ENCODE measurements at regions not wholly inside any gene's neighbourhood (a gene's known extent, or its start where the extent isn't known, plus 50 kb on each side); places are given as distances from the start of the nearest gene placed in this dataset.

DNA sequence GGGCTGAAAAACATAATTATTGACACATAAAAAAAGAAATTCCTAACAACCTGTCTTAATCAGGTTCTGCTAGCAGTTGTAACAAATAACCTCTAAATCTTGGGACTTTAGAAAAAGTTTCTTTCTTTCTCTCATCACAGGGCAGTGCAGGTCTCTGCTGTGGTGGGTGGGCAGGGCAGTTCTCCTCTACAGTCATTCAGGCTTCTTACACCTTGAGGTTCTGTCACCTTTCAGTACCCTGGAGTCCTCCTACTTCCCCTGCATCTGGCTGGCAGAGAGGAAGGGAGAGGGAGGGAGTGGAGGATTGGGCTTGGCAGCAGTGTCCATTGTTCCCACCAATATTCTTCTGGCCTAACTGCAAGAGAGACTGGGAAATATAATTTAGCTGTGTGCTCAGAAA, 112.2 kb upstream of the ANKRD55 start:
- no peak for DNase-seq

DNA sequence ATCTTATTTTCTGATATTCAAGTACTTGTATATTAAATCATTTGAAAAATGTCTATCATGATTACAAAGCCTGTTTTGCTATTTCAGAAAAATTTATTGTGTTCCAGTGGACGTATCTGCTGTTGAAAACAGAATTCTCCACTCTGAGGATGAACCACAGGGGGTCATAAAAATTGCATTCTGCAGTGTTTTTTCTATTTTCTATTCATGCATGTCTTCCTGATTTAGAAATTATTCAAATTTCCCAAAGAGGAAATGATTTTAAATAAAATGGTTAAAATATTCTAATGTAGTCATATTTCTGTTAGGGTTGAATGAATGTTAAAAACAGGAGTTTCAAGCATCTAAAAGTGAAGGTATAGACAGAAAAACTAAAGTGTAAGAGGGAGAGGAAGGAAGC, 111.5 kb upstream of the ANKRD55 start:
- no peak for DNase-seq

DNA sequence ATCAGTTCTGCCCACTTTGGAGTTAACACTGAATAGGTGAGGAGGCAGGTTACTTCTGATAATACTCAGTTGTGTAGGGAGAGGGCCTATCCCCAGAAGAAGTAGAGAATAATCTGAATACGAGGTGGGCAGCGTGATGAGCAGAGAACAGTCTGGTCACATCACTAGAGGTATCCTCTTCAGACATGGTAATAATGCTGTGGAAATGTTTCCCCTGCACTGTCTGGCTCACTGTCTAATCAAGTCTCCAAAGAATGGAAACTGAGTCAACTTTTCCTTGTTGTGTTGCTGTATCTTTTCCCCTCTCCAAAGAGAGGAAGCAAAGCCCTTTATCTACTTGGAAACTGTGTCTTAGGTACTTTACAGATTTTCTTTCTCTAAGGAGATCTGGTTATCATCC, 110.9 kb upstream of the ANKRD55 start:
- DNase-seq: no peak

DNA sequence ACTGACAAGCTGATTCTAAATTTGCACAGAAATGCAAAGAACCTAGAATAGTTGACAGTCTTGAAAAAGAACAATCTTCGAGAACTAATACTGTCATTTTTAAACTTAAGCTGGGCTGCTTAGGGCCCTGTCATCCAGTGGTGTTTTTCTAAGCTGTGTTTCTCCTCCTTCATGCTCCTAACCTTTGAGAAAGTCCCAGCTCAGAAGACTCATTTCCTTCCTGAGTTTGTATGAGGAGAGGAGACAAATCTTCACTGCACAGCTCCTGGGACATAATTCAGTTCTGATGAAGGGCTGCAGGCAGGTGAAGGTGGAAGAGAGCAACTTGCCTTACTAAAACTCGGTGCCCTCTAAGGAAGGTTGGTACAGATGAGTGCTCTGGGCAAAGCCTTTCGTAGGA, 109.5 kb upstream of the ANKRD55 start:
- no peak for DNase-seq

DNA sequence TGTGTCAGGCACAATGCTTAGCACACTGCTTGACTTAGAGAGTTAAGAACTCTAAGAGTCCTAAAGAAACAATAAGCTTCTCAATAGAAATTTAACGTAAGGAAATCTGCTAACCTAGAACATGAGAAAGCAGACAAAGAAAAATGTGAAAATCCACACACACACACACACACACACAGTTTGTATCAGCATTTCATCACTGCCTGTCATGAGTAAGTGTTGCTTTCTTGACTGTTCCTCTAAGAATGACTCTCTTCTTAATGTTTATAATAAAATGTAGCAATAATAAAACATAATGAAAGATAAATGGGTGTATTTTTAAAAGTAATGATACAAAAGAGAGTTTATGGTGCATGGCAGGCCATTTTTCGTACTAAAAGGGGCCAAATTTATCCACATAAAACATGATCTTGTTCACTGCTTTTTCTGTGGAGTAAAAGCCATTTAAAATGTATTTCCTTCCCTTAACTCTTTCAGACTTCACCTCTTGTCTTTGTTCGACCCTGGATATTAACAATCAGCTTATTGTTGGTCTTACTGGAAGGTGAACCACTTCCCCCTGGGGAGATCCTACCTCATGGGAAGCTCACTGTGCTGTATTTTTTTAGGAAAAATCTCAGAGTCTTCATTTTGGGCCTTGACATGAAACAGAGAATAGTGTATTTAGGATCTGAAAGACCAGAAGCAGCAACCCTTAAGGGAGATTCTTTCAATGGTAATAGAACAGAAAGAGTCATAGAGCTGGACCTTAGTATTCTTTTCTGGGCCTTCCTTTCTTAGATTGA, 107.3 kb upstream of the ANKRD55 start:
- peak; percentile 13 for DNase-seq

DNA sequence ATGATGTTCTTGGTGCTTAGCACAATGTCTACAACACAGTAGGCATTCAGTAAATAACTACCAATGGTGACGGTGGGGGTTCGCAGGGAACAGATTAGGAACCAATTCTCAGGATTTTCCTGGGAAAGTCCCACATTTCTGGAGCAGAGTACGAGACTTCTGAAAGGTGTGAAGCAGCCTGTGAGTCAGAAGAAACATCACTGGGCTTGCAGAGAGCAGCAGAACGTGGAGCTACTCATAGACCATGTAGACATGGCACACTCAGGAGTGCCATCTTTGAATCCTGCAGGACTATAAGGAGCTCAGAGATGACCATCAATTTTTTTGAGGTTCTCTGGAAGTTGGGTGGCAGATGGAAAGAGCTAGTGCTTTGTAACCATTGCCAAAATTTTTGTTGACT, 106.6 kb upstream of the ANKRD55 start:
- DNase-seq: no peak

DNA sequence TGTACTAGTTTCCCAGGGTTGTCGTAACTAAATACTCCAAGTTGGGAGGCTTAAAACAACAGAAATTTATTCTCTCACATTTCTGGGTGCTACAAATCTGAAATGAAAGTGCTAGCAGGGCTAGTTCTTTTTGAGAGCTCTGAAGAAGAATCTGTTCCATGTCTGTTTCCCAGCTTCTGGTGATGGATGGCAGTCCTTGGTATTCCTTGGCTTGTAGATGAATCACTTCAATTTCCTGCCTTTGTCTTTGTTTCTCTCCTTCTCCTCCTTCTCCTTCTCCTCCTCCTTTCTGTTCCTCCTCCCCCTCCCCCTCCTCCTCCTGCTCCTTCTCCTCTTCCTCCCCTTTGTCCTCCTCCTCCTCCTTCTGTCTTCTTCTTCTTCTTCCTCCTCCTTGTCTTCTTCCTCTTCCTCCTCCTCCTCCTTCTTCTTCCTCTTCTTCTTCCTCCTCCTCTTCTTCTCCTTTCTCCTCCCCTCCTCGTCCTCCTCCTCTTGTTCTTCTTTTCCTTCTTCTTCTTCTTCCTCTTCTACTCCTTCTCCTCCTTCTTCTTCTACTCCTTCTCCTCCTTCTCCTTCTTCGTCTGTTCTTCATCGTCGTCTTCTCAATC, 104.7 kb upstream of the ANKRD55 start:
- DNase-seq: no peak

DNA sequence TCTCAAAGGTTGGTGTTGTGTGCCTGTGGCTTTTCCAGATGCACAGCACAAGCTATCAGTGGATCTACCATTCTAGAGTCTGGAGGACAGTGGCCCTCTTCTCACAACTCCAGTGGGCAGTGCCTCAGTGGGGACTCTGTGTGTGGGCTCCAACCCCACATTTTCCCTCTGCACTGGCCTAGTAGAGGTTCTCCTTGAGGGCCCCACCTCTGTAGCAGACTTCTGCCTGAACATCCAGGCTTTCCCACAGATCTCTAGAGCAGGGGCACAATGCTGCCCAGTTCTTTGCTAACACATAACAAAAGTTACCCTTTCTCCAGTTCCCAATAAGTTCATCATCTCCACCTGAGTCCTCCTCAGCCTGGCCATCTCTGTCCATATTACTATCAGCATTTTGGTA, 102.1 kb upstream of the ANKRD55 start:
- DNase-seq: no peak

DNA sequence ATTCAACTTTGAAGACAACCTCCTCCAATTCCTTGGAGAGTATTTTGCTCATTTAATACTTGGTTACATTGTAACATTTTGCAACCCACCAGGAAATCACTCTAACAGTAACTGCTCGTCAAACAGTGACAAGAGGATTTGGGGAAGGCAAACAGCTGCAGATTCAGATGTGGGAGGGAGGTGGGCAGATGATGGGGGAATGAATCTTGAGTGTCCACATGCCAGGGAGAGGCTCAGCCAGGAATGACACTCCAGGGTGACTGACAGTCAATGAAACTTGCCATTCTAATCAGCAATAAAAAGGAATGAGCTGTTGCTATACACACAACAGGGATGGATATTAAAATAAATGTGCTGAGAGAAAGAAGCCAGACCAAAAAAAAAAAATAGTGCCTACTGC, 97.7 kb upstream of the ANKRD55 start:
- DNase-seq: no peak

DNA sequence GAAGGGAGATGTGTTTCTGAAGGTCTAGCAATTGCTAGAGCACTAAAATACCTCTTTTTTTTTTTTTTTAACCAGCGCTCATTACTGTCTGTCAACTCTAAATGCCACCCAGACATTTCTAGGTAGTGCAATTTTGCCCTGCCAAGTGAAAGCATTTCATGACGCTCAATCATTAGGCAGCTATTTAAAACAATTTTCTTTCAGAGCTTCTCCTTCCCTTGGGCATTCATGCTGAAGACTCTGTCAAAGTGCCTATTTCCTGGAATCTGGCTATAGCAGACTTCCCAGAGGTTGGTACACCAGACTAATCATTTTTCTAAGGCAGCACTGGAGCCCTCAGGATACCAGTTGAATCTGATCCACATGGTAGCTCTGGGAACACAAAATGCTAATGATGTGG, 97.0 kb upstream of the ANKRD55 start:
- no peak for DNase-seq

DNA sequence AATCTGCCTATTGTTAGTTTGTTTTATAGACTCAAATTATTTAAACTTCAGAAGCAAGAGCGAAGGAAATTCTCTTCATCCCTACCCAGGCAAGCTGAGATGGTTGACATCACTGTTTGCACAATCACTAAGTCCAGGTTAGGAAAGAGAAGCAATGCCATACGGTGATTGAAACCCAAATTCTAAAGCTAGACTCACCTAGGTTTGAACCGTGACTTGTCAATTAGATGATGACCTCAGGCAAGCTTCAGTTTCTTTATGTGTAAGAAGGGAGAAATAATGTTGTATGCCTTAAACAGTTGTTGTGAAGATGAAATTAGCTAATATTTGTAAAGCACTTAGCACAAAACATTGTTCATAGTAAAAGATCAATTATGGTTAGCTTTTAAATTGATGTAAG, 96.5 kb upstream of the ANKRD55 start:
- DNase-seq: no peak

DNA sequence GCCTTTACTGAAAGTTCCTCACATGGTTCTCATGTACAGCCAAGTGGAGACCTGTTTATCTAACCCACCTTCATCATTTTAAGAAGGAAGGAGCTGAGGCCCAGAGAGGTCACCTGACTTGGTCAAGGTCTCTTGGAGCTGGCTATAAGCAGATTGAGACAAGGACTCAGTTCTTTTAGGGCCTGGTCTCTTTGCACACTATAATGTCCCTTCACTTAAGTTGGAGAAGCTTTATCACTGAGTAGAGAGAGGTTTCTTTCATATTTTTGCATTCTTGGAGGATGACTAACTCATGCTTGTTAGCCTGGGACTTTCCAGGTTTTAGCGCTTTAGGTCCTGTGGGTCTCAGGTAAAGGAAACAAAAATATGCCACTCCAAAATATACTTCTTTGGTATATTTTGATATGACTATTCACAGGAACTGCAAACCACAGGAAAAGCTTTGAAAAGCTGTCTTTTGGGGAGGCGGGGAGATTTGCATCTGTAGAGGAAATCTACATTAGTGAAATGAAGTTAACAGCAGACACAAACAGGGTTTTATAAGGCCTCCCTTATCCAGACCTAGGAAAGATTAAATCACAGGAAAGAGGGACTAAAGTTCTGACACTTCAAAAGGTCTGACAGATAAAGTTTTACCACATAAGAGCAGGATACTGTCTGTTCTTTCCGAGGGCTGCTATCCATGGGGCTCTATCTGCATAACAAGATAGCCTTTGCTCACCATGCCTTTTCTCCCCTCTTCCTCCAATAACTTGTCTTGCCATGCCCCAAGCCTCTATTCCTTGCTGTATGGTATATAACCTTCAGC, 95.8 kb upstream of the ANKRD55 start:
- no peak for DNase-seq

DNA sequence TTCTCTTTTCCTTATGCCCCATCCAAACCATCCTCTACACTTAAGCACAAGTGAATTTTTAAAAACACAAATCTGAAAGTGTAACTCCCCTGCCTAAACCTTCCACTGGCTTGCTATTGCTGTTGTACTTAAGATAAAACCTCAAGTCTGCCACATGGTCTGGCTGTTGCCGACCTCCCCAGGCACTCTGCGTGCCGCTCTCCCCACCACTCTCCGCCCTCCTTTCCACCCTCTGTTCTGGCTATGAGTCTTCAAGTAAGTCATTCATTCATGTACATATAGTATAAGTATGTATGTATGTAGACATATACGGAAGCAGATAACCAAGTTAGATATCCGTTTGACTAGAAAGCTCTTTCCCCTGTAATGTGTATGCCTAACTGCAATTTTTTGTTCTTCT, 94.7 kb upstream of the ANKRD55 start:
- no peak for DNase-seq

DNA sequence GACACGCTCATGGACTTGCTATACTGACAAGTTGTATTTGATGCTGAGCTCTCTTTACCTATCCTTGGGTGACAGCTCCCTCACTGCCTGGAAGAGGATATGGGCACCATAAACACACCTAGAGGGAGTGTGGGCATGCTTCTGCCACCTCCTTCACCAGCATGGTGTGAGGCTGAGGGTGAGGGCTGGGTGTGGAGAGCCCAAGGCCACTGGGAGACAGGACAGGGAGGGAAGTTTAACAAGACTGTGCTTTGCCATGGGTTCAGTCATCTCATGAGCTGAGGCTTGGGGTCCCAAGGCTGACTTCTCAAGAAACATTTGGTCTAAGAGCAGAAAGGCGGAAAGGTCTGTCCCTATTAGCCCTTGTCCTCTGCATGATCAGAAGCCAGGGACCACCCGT, 93.6 kb upstream of the ANKRD55 start:
- no peak for DNase-seq

DNA sequence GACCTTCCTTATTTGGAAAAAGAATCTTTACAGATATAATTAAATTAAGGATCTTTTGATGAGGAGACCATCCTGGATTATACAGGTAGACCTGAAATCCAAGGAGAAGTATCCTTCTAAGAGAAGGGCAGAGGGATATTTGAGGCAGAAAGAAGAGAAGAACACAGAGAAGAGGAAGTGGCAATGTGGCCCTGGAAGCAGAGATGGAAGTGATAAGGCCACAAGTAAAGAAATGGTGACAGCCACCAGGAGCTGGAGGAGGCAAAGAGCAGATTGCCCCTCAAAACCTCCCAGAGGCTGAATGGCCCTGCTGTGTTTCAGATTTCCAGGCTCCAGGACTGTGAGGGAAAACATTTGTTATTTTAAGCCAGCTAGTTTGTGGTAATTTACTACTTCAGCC, 93.0 kb upstream of the ANKRD55 start:
- DNase-seq: no peak

DNA sequence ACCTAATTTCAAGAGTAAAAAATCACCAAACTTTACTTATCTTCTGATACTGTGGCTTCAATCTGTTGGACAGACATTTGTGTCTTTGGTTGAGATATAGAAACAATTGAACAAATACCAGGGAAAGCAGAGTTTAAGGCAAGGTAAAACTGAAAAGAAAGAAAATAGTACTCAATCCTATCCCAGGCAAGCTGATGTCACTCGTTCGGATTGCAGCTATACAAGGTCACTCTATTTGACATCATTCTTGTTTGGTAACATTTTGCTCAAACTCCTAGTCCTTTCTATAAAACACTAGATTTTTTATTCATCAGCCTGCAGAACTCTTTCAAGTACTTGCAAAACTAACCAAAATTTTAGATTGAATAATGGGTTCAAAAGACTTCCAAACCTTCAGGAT, 91.9 kb upstream of the ANKRD55 start:
- no peak for DNase-seq

DNA sequence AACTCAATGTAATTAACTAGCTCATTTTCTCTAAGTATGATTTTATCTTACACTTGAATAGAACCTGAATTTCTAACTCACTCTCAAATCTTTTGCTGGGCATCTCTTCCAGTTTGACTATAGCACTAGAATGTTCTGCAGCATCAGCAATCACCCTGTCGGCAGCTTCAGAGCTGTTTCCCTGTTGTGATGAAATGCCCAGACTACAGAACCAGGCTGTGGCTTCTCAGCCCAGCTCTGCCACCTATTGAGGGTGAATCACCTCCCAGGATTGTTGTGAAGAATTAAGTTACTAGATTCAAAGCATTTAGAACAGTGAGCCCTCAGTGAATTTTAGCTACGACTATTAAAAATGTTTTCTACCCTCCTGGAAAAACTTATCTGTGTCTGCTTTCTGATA, 90.4 kb upstream of the ANKRD55 start:
- DNase-seq: peak; percentile 63

DNA sequence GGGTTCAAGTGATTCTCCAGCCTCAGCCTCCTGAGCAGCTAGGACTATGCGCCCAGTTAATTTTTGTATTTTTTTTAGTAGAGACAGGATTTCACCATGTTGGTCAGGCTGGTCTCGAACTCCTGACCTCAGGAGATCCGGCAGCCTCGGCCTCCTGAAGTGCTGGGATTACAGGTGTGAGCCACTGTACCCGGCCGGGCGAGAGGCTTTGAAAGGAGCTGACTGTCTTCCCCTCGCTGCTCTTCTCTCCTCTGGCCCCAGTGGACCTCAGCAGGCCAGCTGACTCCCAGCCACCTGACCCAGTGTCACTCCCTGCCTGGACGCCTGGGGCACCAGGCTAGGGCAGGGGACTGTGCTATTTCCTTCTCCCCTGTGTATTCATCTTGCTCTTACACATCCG, 89.5 kb upstream of the ANKRD55 start:
- DNase-seq: no peak

DNA sequence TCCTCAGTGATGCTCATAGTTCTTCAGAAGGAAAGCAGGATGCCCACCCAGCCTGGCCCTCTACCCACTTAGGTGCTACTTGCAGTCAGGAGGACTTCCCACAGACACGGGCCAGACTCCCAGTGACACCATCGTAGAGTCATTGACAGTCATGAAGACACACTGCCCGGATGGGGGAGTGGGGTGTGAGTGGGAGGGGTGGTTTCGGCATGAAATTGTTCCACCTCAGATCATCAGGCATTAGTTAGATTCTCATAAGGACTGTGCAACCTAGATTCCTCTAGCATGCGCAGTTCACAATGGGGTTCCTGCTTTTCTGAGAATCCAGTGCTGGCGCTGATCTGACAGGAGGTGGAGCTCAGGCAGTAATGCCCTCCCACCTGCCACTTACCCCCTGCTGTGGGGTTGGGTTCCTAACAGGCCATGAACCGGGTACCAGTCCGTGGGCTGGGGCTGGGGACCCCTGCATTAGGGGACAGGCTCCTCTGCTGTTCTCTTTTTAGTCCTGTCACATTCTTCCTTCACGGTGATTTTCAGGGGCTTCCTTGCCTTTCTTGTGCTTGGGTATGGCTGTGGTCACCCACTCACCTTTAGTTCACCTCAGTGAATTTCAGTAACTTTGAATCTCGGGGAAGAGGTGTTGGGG, 88.2 kb upstream of the ANKRD55 start:
- no peak for DNase-seq

DNA sequence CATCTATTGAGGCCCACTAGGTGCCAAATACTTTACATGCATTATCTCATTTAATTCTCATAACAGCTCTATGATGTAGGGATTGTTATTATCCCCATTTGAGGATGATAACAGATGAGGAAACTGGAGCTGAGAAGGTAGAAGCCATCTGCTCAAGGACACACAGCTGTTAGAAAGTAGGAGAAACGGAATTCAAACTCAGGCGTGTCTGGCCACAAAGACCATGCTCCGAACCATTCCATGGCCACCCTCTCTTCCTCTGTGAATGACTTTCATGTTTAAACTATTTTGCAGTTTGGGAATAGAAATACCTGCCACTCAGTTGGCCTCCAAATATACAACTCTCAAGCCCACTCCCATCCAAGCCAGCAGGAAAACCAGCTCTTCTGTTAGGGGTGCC, 87.6 kb upstream of the ANKRD55 start:
- DNase-seq: no peak

DNA sequence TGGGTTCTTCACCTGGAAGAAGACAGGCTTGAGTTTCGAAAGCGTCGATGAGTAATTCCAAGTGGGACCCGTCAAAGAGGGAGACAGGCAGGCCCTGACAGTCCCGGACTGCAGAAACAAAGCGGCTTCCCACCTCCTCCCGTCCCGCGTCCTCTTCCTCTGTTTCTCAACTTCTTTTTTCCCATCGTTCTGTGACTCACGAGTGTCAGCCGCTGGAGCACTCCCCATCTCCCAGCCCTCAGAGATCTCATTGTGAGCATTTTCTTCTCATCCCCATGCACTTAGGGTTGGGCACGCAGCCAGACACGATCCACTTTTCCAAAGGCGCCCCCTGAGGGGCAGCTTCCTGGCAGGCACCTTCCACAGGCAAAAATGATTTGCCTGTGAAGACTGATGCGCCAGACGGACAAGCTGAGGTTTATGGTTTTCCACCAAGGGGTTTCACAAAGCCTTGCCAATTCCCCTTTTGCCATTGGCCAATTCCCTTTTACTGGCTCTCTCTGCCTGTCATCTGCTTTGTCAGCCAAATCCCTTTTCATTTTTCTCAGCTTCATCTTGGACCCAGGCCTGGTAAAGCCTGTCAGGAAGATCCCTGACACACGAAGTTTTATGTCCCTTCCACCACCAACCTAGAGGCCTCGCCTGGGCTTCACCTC, 86.5 kb upstream of the ANKRD55 start:
- DNase-seq: peak; percentile 49

DNA sequence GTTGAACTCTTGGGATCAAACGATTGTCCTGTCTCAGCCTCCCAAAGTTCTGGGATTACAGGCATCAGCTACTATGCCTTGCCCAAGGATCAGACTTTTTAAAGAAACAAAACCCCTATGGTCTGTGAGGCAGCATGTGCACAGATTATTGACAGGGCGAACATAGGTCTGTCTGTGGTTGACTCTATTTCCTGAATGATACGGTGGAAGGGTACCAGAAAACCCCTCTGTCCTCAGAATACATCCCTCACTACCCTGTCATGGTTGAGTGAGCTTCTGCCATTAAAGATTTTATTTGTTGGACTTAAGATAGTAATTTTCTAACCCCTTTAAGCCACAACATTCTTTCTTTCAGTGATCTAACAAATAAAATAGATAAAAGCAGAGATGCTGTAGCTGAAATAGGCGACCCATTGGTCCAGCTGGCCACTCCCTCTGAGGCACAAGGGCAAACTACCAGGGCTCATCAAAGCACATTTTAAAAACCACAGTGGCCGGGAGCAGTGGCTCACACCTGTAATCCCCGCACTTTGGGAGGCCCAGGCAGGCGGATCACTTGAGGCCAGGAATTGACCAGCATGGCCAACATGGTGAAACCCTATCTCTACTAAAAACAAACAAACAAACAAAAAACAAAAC, 84.9 kb upstream of the ANKRD55 start:
- no peak for DNase-seq
